ENCODE measurements at regions not wholly inside any gene's neighbourhood (a gene's known extent, or its start where the extent isn't known, plus 50 kb on each side); places are given as distances from the start of the nearest gene placed in this dataset.
"Not testable (repeated sequence)": the region's sequence is repeated elsewhere in the genome, so short reads cannot be mapped to it uniquely, and the experiment has no call there.

DNA sequence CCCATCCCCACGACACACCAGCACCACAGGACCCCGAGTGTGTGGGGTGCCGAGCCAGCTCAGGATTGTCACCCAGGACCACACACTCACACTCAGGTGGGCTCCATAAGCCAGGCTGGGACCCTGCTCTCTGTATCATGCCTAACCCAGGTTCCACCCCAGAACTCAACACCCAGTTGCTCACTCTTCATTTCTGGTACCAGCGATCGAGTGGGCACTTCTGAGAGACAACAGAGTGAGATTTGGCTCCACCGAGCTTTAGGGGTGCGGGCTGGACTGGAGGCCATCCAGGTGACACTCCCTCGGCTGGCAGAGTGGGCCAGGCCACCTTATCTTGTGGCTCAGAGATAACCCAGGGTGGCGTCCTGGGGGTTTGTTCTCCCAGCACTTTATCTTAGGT lies 1323.8 kb downstream of the BRD1 start:
- no peaks in the 10 kb centered on the region for H3K36me3 ChIP-seq (ENCODE audit: control insufficient read depth, insufficient read depth, low read length)
- H3K9ac ChIP-seq (ENCODE audit: low read length), result no peak overlapping the region
- no peak overlapping the region for H3K4me3 ChIP-seq (ENCODE audit: low read length)
- H3K27me3 ChIP-seq (ENCODE audit: control insufficient read depth, insufficient read depth, low read length), result no peaks in the 10 kb centered on the region
- no peaks in the 10 kb centered on the region for H3K4me1 ChIP-seq (ENCODE audit: control insufficient read depth, insufficient read depth, low read length)
- H3K27ac ChIP-seq (ENCODE audit: low read depth, low read length), result no peak overlapping the region

DNA sequence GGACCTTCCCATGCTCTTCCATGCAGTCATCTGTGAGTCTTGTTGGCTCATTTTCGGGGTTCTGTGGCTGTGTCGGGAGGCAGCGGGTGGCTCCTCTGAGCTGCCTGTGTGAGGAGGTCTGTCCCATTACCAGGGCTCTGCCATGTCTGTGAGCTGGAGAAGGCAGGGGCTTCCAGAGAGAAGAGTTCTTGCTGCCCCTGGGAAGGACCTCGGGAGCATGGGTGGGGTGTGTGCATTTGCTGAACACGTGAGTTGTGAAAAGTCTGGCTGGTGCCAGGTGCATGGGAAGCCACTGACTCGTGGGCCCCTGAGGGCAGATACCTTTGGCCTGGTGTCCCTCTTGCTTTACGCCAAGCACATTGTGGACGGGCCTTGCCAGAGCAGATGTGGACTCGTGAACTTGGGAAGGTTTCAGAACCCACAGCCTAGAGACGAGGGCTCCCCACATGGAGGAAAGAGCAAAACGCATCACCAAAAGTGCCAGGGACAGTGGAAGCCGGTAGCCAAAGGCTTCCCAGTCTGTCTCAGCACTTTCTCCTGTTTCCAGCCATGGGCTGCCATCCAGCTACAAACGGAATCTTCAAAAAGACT lies 1324.5 kb downstream of the BRD1 start:
- no peaks in the 10 kb centered on the region for H3K4me1 ChIP-seq (ENCODE audit: control insufficient read depth, insufficient read depth, low read length)
- no peak overlapping the region for H3K9ac ChIP-seq (ENCODE audit: low read length)
- no peaks in the 10 kb centered on the region for H3K27me3 ChIP-seq (ENCODE audit: control insufficient read depth, insufficient read depth, low read length)
- no peaks in the 10 kb centered on the region for H3K36me3 ChIP-seq (ENCODE audit: control insufficient read depth, insufficient read depth, low read length)
- H3K4me3 ChIP-seq (ENCODE audit: low read length), result no peak overlapping the region
- no peak overlapping the region for H3K27ac ChIP-seq (ENCODE audit: low read depth, low read length)

GRCh38 chr22:48501231-48501750 lies 1326.4 kb downstream of the BRD1 start:
- no peak overlapping the region for H3K4me3 ChIP-seq (ENCODE audit: low read length)
- H3K9ac ChIP-seq (ENCODE audit: low read length), result no peak overlapping the region
- no peaks in the 10 kb centered on the region for H3K27me3 ChIP-seq (ENCODE audit: control insufficient read depth, insufficient read depth, low read length)
- no peaks in the 10 kb centered on the region for H3K36me3 ChIP-seq (ENCODE audit: control insufficient read depth, insufficient read depth, low read length)
- no peak overlapping the region for H3K27ac ChIP-seq (ENCODE audit: low read depth, low read length)
- no peaks in the 10 kb centered on the region for H3K4me1 ChIP-seq (ENCODE audit: control insufficient read depth, insufficient read depth, low read length)

DNA sequence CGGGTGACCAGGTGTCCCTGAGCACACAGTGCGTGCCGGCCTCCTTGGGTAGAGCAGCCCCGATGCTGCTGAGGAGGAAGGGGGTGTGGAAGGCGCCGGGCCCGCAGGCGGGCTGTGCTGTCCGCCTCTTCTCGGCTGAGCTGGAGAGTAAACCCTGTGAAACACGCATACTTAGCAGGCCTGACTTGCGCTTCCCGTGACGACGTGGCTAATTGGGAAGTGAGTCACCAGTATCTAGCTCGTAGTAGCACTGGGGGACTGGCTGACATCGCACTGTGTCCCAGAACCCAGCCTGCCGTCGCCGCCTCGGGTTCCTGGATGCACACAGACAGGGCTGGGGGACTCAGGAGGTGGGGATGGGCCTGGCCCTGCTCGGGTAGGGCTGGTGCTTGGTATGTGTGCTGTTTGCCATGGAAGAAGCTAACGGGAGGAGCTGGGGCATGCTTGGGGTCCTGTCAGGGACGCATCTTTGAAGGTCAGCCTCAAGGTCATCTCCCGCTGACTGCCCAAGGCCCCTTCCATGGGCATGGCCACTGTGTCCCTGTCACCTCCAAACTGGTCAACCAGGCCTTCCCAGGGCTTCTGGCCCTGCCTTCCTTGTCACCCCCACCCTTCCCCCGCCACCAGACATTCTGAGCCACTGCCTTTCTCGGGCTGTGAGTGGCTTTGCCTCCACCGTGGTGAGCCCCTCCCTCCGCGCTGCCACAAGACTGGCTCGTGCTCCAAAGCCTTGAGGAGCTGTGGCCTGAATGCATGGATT lies 1327.0 kb downstream of the BRD1 start:
- H3K9ac ChIP-seq (ENCODE audit: low read length), result no peak overlapping the region
- H3K27me3 ChIP-seq (ENCODE audit: control insufficient read depth, insufficient read depth, low read length), result no peaks in the 10 kb centered on the region
- H3K27ac ChIP-seq (ENCODE audit: low read depth, low read length), result no peak overlapping the region
- H3K4me1 ChIP-seq (ENCODE audit: control insufficient read depth, insufficient read depth, low read length), result no peaks in the 10 kb centered on the region
- H3K4me3 ChIP-seq (ENCODE audit: low read length), result no peak overlapping the region
- no peaks in the 10 kb centered on the region for H3K36me3 ChIP-seq (ENCODE audit: control insufficient read depth, insufficient read depth, low read length)

DNA sequence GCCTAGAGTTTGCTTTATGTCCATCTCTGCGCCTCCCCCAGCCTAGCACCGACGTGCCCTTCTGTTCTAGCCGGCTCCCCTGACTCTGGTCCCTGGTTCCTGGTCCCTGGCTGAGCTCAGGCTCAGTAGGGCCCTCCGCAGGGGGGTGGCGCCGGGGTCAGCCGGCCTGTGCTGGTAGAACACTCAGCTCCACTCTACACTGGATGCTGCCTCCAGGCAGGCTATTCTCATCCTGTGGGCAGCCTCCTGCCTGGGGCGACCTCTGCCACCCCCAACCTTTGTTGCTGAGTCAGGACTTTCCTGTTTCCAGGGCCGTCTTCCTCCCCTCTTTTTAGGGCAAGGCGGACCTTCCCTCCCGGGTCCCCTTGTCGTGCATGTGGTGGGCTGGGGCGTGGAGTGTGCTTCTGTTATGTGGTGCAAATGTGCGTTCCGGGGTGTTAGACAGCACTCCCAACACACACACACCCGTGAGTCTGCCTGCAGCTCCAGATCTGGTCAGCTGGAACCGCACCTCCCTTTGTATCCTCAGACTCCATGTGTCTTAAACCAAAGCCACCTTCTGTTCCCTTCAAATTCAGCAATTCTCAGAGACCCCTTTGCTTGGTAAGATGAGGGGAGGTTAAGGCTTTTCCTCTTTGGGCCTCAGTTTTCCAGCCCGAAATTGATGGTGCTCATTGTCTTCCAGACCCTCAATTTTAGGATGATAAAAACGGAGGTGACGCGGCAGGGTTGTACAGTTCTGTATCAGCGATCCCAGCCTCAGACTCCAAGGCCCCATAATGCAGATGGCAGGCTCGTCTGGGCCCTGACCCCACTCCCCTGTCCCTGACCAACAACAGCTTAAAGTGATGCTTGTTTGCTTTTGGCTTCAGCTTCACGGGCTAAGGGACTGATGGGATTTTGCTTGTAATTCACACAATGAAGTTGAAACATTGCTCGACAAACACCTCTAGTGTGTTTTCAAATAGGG lies 1327.9 kb downstream of the BRD1 start:
- H3K4me3 ChIP-seq (ENCODE audit: low read length), result no peak overlapping the region
- H3K36me3 ChIP-seq (ENCODE audit: control insufficient read depth, insufficient read depth, low read length), result no peaks in the 10 kb centered on the region
- no peak overlapping the region for H3K27ac ChIP-seq (ENCODE audit: low read depth, low read length)
- H3K9ac ChIP-seq (ENCODE audit: low read length), result no peak overlapping the region
- no peaks in the 10 kb centered on the region for H3K27me3 ChIP-seq (ENCODE audit: control insufficient read depth, insufficient read depth, low read length)
- H3K4me1 ChIP-seq (ENCODE audit: control insufficient read depth, insufficient read depth, low read length), result no peaks in the 10 kb centered on the region

DNA sequence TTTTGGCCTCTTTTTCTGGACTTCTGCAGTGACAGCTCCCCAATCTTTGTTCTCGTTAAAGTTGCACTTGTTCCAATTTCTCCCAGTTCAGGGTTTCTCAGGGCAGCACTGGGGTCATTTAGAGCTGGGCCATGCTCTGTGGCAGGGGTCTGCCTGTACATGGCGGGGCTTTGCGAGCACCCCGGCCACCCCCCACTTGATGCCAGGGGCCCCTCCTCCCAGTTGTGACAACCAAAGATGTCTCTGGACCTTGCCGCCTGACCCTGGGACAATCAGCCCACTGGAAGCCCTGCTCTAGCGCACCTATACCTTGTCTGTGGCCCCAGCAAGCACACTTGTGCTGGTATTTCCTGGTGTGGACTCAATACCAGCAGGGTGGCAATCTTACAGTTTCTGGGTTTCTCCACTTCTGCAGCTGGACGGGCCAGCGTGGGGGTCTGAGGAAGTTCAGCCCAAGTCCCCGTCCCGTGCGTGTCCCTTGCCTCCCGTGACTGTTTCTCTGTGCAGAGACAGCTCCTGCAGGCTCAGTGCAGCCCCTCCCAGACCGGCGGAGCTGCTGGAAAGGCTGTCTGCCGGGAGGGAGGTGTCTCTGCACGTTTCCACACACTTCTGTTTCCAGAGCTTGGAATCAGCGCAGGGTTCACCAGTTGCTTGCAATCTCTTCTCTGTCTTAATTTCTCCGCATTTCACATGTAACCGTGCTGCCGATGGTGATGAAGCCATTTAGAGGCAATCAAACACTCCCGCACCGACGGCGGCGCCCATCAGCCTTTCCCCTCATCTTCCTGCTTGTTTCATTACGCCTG lies 1328.9 kb downstream of the BRD1 start:
- Histone ChIP-seq H3K27me3 (ENCODE audit: control insufficient read depth, insufficient read depth, low read length) (no peaks in the 10 kb centered on the region), H3K4me1 (ENCODE audit: control insufficient read depth, insufficient read depth, low read length) (no peaks in the 10 kb centered on the region), H3K36me3 (ENCODE audit: control insufficient read depth, insufficient read depth, low read length) (no peaks in the 10 kb centered on the region), H3K27ac (ENCODE audit: low read depth, low read length) (no peak overlapping the region), H3K4me3 (ENCODE audit: low read length) (no peak overlapping the region), H3K9ac (ENCODE audit: low read length) (no peak overlapping the region)

DNA sequence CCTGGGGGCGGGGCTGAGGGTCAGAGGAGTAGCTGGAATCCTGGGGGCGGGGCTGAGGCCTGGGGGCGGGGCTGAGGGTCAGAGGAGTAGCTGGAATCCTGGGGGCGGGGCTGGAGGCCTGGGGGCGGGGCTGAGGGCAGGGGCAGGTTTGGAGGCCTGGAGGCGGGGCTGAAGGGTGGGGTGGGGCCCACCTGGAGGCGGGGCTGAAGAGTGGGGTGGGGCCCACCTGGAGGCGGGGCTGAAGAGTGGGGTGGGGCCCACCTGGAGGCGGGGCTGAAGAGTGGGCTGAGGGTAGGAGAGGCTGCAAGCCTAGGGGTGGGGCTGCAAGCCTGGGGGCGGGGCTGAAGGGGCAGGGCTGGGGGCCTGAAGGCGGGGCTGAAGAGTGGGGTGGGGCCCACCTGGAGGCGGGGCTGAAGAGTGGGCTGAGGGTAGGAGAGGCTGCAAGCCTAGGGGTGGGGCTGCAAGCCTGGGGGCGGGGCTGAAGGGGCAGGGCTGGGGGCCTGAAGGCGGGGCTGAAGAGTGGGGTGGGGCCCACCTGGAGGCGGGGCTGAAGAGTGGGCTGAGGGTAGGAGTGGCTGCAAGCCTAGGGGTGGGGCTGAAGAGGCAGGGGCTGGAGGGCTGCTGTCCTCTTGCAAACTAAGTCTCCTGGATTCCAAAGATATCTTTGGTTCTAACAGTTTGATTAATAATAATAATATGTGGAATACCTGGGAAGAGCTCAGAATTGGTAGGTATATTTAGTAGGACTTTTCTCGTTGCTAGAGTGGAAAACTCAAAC lies 1329.7 kb downstream of the BRD1 start:
- not testable (repeated sequence) for H3K9ac ChIP-seq (ENCODE audit: low read length); H3K27ac ChIP-seq (ENCODE audit: low read depth, low read length); H3K4me1 ChIP-seq (ENCODE audit: control insufficient read depth, insufficient read depth, low read length); H3K36me3 ChIP-seq (ENCODE audit: control insufficient read depth, insufficient read depth, low read length); H3K4me3 ChIP-seq (ENCODE audit: low read length); H3K27me3 ChIP-seq (ENCODE audit: control insufficient read depth, insufficient read depth, low read length)

- no peak overlapping the region for H3K27ac ChIP-seq (ENCODE audit: low read depth, low read length)
- H3K9ac ChIP-seq (ENCODE audit: low read length), result no peak overlapping the region
- H3K36me3 ChIP-seq (ENCODE audit: control insufficient read depth, insufficient read depth, low read length), result no peaks in the 10 kb centered on the region
- no peaks in the 10 kb centered on the region for H3K27me3 ChIP-seq (ENCODE audit: control insufficient read depth, insufficient read depth, low read length)
- no peak overlapping the region for H3K4me3 ChIP-seq (ENCODE audit: low read length)
- H3K4me1 ChIP-seq (ENCODE audit: control insufficient read depth, insufficient read depth, low read length), result no peaks in the 10 kb centered on the region
Observed at GRCh38 chr22:48496987-48497650, 1330.6 kb downstream of the BRD1 start.

GRCh38 chr22:48496226-48496845 lies 1331.3 kb downstream of the BRD1 start:
- no peaks in the 10 kb centered on the region for H3K36me3 ChIP-seq (ENCODE audit: control insufficient read depth, insufficient read depth, low read length)
- H3K27me3 ChIP-seq (ENCODE audit: control insufficient read depth, insufficient read depth, low read length), result peaks cover 4% of the 10 kb centered on the region

DNA sequence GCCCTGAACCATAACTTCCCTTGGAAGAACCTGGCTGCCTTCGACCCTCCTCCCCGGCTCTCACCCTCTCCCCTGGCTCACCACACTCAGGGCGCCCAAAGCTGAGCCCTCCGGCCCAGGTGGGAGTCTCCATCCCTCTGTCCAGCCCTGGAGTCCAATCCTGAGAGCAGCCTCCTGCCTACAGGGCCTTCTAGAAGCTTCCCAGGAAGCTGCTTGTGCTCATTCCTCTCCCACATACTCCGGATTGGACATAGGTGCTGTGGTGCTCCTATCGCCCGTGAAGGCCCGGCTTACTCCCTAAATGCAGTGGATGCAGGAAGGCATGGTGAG lies 1332.0 kb downstream of the BRD1 start:
- no peak overlapping the region for H3K9ac ChIP-seq (ENCODE audit: low read length)
- peaks cover 10% of the 10 kb centered on the region for H3K27me3 ChIP-seq (ENCODE audit: control insufficient read depth, insufficient read depth, low read length)
- no peaks in the 10 kb centered on the region for H3K4me1 ChIP-seq (ENCODE audit: control insufficient read depth, insufficient read depth, low read length)

More at GRCh38 chr22:48496226-48496845, 1331.3 kb downstream of the BRD1 start:
- Histone ChIP-seq H3K27ac (ENCODE audit: low read depth, low read length) (no peak overlapping the region), H3K4me1 (ENCODE audit: control insufficient read depth, insufficient read depth, low read length) (no peaks in the 10 kb centered on the region), H3K4me3 (ENCODE audit: low read length) (no peak overlapping the region), H3K9ac (ENCODE audit: low read length) (no peak overlapping the region)

More for the DNA sequence above, 1332.0 kb downstream of the BRD1 start:
- Histone ChIP-seq H3K4me3 (ENCODE audit: low read length) (no peak overlapping the region), H3K27ac (ENCODE audit: low read depth, low read length) (no peak overlapping the region), H3K36me3 (ENCODE audit: control insufficient read depth, insufficient read depth, low read length) (no peaks in the 10 kb centered on the region)
